Activated CD4-positive, alpha-beta T cell treated with anti-CD3 and anti-CD28 coated beads, Interleukin-2, amount 10 ng/mL, durations not matched to agents 7 days and 5 days (primary cell): ENCODE measurements at regions not wholly inside any gene's neighbourhood (a gene's known extent, or its start where the extent isn't known, plus 50 kb on each side); places are given as distances from the start of the nearest gene placed in this dataset.

Experiments
- CTCF ChIA-PET: fragments of 350-600 bp; sonication (Branson Sonifier 250); formaldehyde crosslinking; loops from one replicate; lab custom pipeline; 2021; ENCODE audit warnings: antibody characterized with exemption; lab: Charles Lee
- POLR2A ChIA-PET: fragments of 350-600 bp; sonication (Branson Sonifier 250); formaldehyde crosslinking; loops from one replicate; lab custom pipeline; 2021; ENCODE audit warnings: antibody characterized with exemption; lab: Charles Lee
- DNase-seq: peaks from one replicate; pipeline ENCODE4 v3.0.0-alpha.2; 2020
- H3K27ac Mint-ChIP-seq: one replicate; pipeline ENCODE4 v1.8.0; 2021; ENCODE audit warnings: mild to moderate bottlenecking, moderate library complexity, mixed read lengths
- H3K27me3 Mint-ChIP-seq: one replicate; pipeline ENCODE4 v1.8.0; 2021; ENCODE audit warnings: mixed read lengths
- H3K36me3 Mint-ChIP-seq: one replicate; pipeline ENCODE4 v1.8.0; 2021; ENCODE audit warnings: low read depth, mixed read lengths
- H3K4me1 Mint-ChIP-seq: one replicate; pipeline ENCODE4 v1.8.0; 2021; ENCODE audit warnings: mixed read lengths
- H3K4me3 Mint-ChIP-seq: one replicate; pipeline ENCODE4 v1.8.0; 2021; ENCODE audit warnings: mild to moderate bottlenecking, moderate library complexity, mixed read lengths
- H3K9me3 Mint-ChIP-seq: one replicate; pipeline ENCODE4 v1.8.0; 2021; ENCODE audit warnings: mixed read lengths

GRCh38 chr5:158061451-158061850, 202.5 kb upstream of the CLINT1 start:
- H3K27ac Mint-ChIP-seq: no peak overlapping the region
- ChIA-PET POLR2A (no interaction called here), CTCF (no interaction called here)
- no peaks in the 10 kb centered on the region for H3K4me1 Mint-ChIP-seq
- H3K36me3 Mint-ChIP-seq: no peaks in the 10 kb centered on the region
- H3K27me3 Mint-ChIP-seq: peaks cover 23% of the 10 kb centered on the region
- no peak overlapping the region for H3K4me3 Mint-ChIP-seq
- DNase-seq: no peak
- no peaks in the 10 kb centered on the region for H3K9me3 Mint-ChIP-seq

- H3K4me1 Mint-ChIP-seq: no peaks in the 10 kb centered on the region
- no peaks in the 10 kb centered on the region for H3K9me3 Mint-ChIP-seq
- DNase-seq: no peak
- no peaks in the 10 kb centered on the region for H3K36me3 Mint-ChIP-seq
- ChIA-PET POLR2A (no interaction called here), CTCF (no interaction called here)
- peaks cover 25% of the 10 kb centered on the region for H3K27me3 Mint-ChIP-seq
- no peak overlapping the region for H3K27ac Mint-ChIP-seq
- no peak overlapping the region for H3K4me3 Mint-ChIP-seq
Observed at GRCh38 chr5:158060212-158060611, 201.3 kb upstream of the CLINT1 start.

GRCh38 chr5:158058208-158059120, 199.5 kb upstream of the CLINT1 start:
- CTCF ChIA-PET: no interaction called here
- Mint-ChIP-seq H3K4me1 (no peaks in the 10 kb centered on the region), H3K36me3 (no peaks in the 10 kb centered on the region), H3K27ac (no peak overlapping the region), H3K27me3 (peaks cover 30% of the 10 kb centered on the region), H3K4me3 (no peak overlapping the region), H3K9me3 (no peaks in the 10 kb centered on the region)
- POLR2A ChIA-PET: no interaction called here
- no peak for DNase-seq

DNA sequence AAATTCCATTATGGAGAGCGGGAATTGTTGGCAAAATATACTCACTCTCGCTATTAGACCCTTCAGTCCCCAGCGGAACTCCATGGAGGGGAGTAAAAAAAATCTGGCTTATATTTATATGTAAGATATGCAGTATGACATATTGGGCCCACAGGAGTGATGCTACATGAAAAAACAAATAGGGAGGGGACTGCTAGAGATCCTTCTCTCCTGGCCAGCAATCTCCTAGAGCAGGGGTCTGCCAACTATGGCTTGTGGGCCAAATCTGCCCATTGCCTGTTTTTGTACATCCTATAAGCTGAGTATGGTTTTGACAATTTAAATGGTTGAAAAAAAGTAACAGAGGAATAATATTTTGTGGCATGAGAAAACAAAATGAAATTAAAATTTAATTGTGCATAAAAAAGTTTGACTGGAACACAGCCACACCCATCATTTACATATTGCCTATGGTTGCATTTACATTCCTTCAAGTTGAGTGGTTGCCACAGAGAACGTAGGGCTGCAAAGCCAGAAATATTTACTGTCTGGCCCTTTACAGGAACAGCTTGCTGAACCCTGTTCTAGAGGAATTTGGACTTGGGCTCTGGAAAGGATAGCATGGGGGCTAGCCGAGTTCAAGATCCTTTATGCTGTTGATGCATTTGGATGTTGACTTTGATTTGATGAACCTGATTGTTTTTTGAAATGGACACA, 197.3 kb upstream of the CLINT1 start:
- H3K4me3 Mint-ChIP-seq: no peak overlapping the region
- POLR2A ChIA-PET: no interaction called here
- no peak for DNase-seq
- no peaks in the 10 kb centered on the region for H3K4me1 Mint-ChIP-seq
- peaks cover 30% of the 10 kb centered on the region for H3K27me3 Mint-ChIP-seq
- no peaks in the 10 kb centered on the region for H3K36me3 Mint-ChIP-seq
- no peaks in the 10 kb centered on the region for H3K9me3 Mint-ChIP-seq
- CTCF ChIA-PET: no interaction called here
- H3K27ac Mint-ChIP-seq: no peak overlapping the region

DNA sequence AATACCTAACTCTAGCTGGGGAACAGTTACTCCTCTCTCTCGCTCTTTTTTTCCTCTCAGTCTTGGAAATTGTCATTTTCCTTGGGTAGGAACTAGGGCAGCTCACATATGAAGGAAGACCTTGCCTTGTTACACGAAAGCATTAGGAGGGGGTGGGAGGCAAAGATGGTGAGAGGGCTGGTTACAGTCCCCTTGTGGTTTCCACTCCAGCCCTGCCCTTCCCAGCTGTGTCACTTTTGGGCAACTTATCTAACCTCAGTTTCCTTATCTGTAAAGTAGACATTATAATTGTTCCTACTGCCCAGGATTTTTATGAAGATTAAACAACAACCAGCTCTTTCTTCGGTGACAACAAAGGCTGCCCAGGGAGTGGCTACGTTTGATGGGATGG, 196.2 kb upstream of the CLINT1 start:
- H3K4me1 Mint-ChIP-seq: no peaks in the 10 kb centered on the region
- ChIA-PET POLR2A (no interaction called here), CTCF (interaction anchor here (0.9 kb wide), 1 partner anchor 10 kb away, joined by 3 read pairs; no protein-coding TSS in a partner anchor)
- H3K9me3 Mint-ChIP-seq: no peaks in the 10 kb centered on the region
- H3K27me3 Mint-ChIP-seq: peaks cover 29% of the 10 kb centered on the region
- H3K27ac Mint-ChIP-seq: no peak overlapping the region
- no peak overlapping the region for H3K4me3 Mint-ChIP-seq
- no peak for DNase-seq
- no peaks in the 10 kb centered on the region for H3K36me3 Mint-ChIP-seq

- ChIA-PET POLR2A (no interaction called here), CTCF (interaction anchor here (0.9 kb wide), 1 partner anchor 11 kb away, joined by 3 read pairs; no protein-coding TSS in a partner anchor)
- Mint-ChIP-seq H3K4me1 (no peaks in the 10 kb centered on the region), H3K4me3 (no peak overlapping the region), H3K27ac (no peak overlapping the region), H3K27me3 (peaks cover 30% of the 10 kb centered on the region), H3K36me3 (no peaks in the 10 kb centered on the region), H3K9me3 (no peaks in the 10 kb centered on the region)
- DNase-seq: no peak
Observed at GRCh38 chr5:158054223-158055110, 195.5 kb upstream of the CLINT1 start.

- H3K36me3 Mint-ChIP-seq: no peaks in the 10 kb centered on the region
- no peak for DNase-seq
- ChIA-PET POLR2A (no interaction called here), CTCF (no interaction called here)
- H3K4me3 Mint-ChIP-seq: no peak overlapping the region
- H3K27me3 Mint-ChIP-seq: peaks cover 26% of the 10 kb centered on the region
- H3K27ac Mint-ChIP-seq: no peak overlapping the region
- no peaks in the 10 kb centered on the region for H3K9me3 Mint-ChIP-seq
- no peaks in the 10 kb centered on the region for H3K4me1 Mint-ChIP-seq
Observed at GRCh38 chr5:158051036-158051435, 192.1 kb upstream of the CLINT1 start.

GRCh38 chr5:158050421-158050820, 191.5 kb upstream of the CLINT1 start:
- no peaks in the 10 kb centered on the region for H3K9me3 Mint-ChIP-seq
- no peak overlapping the region for H3K4me3 Mint-ChIP-seq
- POLR2A ChIA-PET: no interaction called here
- H3K36me3 Mint-ChIP-seq: no peaks in the 10 kb centered on the region
- no peaks in the 10 kb centered on the region for H3K4me1 Mint-ChIP-seq
- DNase-seq: no peak
- CTCF ChIA-PET: no interaction called here
- H3K27me3 Mint-ChIP-seq: peaks cover 26% of the 10 kb centered on the region
- H3K27ac Mint-ChIP-seq: no peak overlapping the region

DNA sequence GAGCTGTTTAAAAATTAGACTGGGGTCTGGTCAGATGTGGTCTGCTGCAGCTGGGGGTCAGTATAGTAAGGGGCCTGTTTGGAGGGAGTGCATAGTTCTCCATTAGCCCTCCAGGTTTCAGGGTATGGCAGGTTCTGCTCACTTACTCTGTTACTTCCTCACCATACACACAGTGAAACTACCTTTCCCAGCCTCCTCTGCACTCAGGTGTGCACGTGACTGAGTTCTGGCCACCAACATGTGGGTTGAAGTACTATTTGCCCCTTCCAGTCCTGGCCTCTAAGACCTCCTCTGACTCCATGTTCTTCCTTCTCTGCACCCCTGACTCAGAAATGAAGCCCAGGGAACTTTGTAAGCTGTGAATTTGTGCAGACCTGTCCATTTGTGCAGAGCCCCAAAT, 190.5 kb upstream of the CLINT1 start:
- H3K4me3 Mint-ChIP-seq: no peak overlapping the region
- DNase-seq: no peak
- no peaks in the 10 kb centered on the region for H3K4me1 Mint-ChIP-seq
- H3K9me3 Mint-ChIP-seq: no peaks in the 10 kb centered on the region
- H3K36me3 Mint-ChIP-seq: no peaks in the 10 kb centered on the region
- ChIA-PET POLR2A (no interaction called here), CTCF (no interaction called here)
- H3K27ac Mint-ChIP-seq: peak overlapping the region; percentile 48
- peaks cover 20% of the 10 kb centered on the region for H3K27me3 Mint-ChIP-seq

DNA sequence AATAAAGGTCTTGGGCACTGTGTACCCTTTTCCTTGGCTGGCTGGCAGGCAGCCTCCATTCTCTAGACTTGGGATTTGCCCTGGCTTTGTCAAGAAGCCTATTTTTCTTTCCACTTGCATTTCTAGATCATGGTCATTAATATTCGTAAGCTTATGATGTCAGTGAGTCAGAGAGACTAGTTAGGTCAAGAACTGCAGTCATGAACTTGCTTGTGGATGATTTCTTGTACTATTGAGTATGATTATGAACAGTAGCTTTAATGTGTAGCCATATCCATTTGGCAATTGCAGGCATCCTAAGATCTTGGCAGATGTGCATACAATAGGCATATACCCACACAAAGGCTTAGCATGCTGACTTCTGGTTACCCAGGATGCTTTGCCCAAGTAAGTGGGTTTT, 186.8 kb upstream of the CLINT1 start:
- Mint-ChIP-seq H3K27me3 (peaks cover 15% of the 10 kb centered on the region), H3K36me3 (no peaks in the 10 kb centered on the region), H3K4me1 (no peaks in the 10 kb centered on the region), H3K27ac (no peak overlapping the region), H3K9me3 (no peaks in the 10 kb centered on the region), H3K4me3 (no peak overlapping the region)
- no peak for DNase-seq
- ChIA-PET CTCF (interaction anchor here (0.7 to 1.0 kb wide), 2 partner anchors 108 to 1363 kb away, joined by 3 to 4 read pairs; no protein-coding TSS in a partner anchor), POLR2A (interaction anchor here (0.7 kb wide), 1 partner anchor 71 kb away, joined by 6 read pairs; no protein-coding TSS in a partner anchor)

DNA sequence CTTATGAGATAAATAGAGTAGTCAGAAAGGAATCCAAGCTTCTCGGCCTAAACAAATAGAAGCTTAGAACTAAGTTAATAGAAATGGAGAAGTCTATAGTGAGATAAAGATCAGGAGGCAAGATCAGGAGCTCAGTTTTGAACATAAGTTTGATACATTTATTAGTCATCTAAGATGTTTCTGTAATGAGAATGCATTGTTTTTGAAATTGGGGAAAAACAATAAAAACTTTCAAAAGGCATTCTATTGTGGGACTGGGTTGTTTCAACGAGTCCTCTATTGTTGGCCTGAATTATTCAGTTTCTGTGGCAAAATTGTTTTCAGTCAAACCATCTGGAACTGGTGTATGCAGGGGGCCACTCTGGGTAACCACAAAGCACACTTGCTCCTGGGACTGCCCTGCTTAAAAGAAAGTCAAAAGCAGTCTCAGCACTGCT, 181.0 kb upstream of the CLINT1 start:
- POLR2A ChIA-PET: no interaction called here
- Mint-ChIP-seq H3K4me1 (no peaks in the 10 kb centered on the region), H3K27ac (no peak overlapping the region), H3K27me3 (no peaks in the 10 kb centered on the region), H3K36me3 (no peaks in the 10 kb centered on the region), H3K9me3 (peaks cover 5% of the 10 kb centered on the region), H3K4me3 (no peak overlapping the region)
- CTCF ChIA-PET: no interaction called here
- DNase-seq: no peak

- Mint-ChIP-seq H3K4me3 (no peak overlapping the region), H3K36me3 (no peaks in the 10 kb centered on the region), H3K4me1 (no peaks in the 10 kb centered on the region), H3K27me3 (no peaks in the 10 kb centered on the region), H3K9me3 (peaks cover 10% of the 10 kb centered on the region), H3K27ac (no peak overlapping the region)
- ChIA-PET CTCF (no interaction called here), POLR2A (no interaction called here)
- no peak for DNase-seq
Observed at GRCh38 chr5:158039441-158039840, 180.5 kb upstream of the CLINT1 start.
